ENCODE measurements at regions not wholly inside any gene's neighbourhood (a gene's known extent, or its start where the extent isn't known, plus 50 kb on each side); places are given as distances from the start of the nearest gene placed in this dataset.

DNA sequence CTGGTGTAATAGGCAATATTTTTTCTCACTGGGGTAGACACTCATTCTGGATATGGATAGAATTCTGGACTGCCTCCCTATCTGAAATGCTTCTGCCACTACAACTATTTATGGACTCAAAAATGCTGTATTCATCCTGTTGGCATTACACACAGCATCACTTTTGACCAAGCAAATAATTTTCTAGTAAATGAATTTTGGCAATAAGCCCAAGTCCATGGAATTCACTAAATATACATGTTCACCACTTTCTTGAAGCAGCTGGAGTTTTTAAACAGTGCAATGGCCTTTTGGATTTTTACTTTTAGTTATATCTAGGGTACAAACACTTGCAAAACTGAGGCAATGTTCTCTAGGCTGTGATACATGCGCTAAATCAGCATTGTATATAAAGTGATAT lies 724.9 kb upstream of the EDIL3 start:
- H3K14ac ChIP-seq (ENCODE audit: insufficient read length) = no peak overlapping the region
- 95% methylated on average over 1 of the region's 1 CpG; no CpG with 5 or more reads in 1 of the 2 experiments for WGBS, 2 experiments (ENCODE audit: extremely low coverage in 1 of 2, insufficient coverage in 1 of 2, insufficient read length in 1 of 2, insufficient replicate concordance in 2 of 2, low coverage in 1 of 2, low lambda C conversion rate in 2 of 2, missing lambda C conversion rate in 1 of 2)
- H3K79me1 ChIP-seq (ENCODE audit: low read depth, low read length) = no peaks in the 10 kb centered on the region
- no peaks in the 10 kb centered on the region for H3K9me3 ChIP-seq (ENCODE audit: insufficient read depth in 2 of 2, low read depth in 1 of 2, low read length in 1 of 2)
- no peak overlapping the region for H4K91ac ChIP-seq (replicated peaks; ENCODE audit: insufficient read length, low read length)
- H2BK20ac ChIP-seq (ENCODE audit: low read length) = no peak overlapping the region
- no peak overlapping the region for H3K56ac ChIP-seq (replicated peaks; ENCODE audit: insufficient read length, low read depth, low read length)
- H2AFZ ChIP-seq (ENCODE audit: low read length) = no peak overlapping the region
- no peak overlapping the region for H4K5ac ChIP-seq (ENCODE audit: insufficient read length, low read depth, low read length)
- H3K27me3 ChIP-seq (replicated peaks in 1 of 4; ENCODE audit: control insufficient read depth in 3 of 4, extremely low read depth in 1 of 4, insufficient read depth in 3 of 4, low read length in 3 of 4) = no peaks in the 10 kb centered on the region
- FAIRE-seq (no peak), DNase-seq (ENCODE audit: low read depth in 1 of 2, low spot score in 2 of 2) (no peak)
- POLR2A ChIA-PET (ENCODE audit: partially characterized antibody) = no interaction called here
- no peak overlapping the region for H2BK12ac ChIP-seq (ENCODE audit: low read depth, low read length)
- no peak for TF ChIP-seq SIX5 (IDR thresholded peaks at IDR 0.05; ENCODE audit: low read depth, low read length)
- TF ChIP-seq EGR1 (IDR thresholded peaks at IDR 0.05; ENCODE audit: borderline replicate concordance, low read depth, low read length) = no peak
- TF ChIP-seq HDAC2 (IDR thresholded peaks at IDR 0.05; ENCODE audit: borderline replicate concordance in 1 of 2, low read depth in 2 of 2, low read length in 2 of 2) = no peak
- TF ChIP-seq JUND (IDR thresholded peaks at IDR 0.05; ENCODE audit: low read length) = no peak
- no peak for TF ChIP-seq GTF2F1 (IDR thresholded peaks at IDR 0.05; ENCODE audit: borderline replicate concordance, low read depth, low read length)
- TF ChIP-seq TAF7 (optimal IDR thresholded peaks at IDR 0.05; ENCODE audit: borderline replicate concordance, low read depth, low read length) = no peak
- no peak for TF ChIP-seq SP2 (IDR thresholded peaks at IDR 0.05; ENCODE audit: low read length)
- TF ChIP-seq SAP30 (IDR thresholded peaks at IDR 0.05; ENCODE audit: insufficient read depth, insufficient replicate concordance, low read length) = no peak
- no peaks in the 10 kb centered on the region for H3K79me2 ChIP-seq (ENCODE audit: control insufficient read depth in 1 of 2, insufficient read depth in 2 of 2, low read length in 2 of 2)
- CTCF ChIA-PET (ENCODE audit: partially characterized antibody) = no interaction called here
- no peak overlapping the region for H3K4ac ChIP-seq (replicated peaks; ENCODE audit: insufficient read length, low read depth, low read length)
- no peak overlapping the region for H3K18ac ChIP-seq (ENCODE audit: extremely low read depth, low read length)
- H3K23me2 ChIP-seq (ENCODE audit: low read depth, low read length) = no peaks in the 10 kb centered on the region
- no peak overlapping the region for H3K27ac ChIP-seq (ENCODE audit: low read depth, low read length)
- no peak overlapping the region for H3K4me3 ChIP-seq (ENCODE audit: extremely low read depth in 1 of 4, insufficient read depth in 2 of 4, low read depth in 3 of 4, low read length in 4 of 4)
- no peaks in the 10 kb centered on the region for H3K36me3 ChIP-seq (ENCODE audit: control insufficient read depth in 2 of 4, insufficient read depth in 4 of 4, low read length in 3 of 4)
- H3K4me1 ChIP-seq (replicated peaks in 1 of 4; ENCODE audit: control insufficient read depth in 3 of 4, insufficient read depth in 4 of 4, low read length in 3 of 4) = no peaks in the 10 kb centered on the region
- no peak overlapping the region for H3K23ac ChIP-seq (ENCODE audit: insufficient read length)
- no peak overlapping the region for H4K8ac ChIP-seq (ENCODE audit: extremely low read depth, insufficient read depth, low read length)
- no peak overlapping the region for H2BK5ac ChIP-seq (ENCODE audit: low read depth, low read length)
- H3K4me2 ChIP-seq (ENCODE audit: insufficient read depth in 1 of 2, low read depth in 2 of 2, low read length in 2 of 2) = no peak overlapping the region
- H4K20me1 ChIP-seq (replicated peaks in 1 of 2; ENCODE audit: control insufficient read depth in 1 of 2, insufficient read depth in 2 of 2, low read length in 2 of 2) = no peaks in the 10 kb centered on the region
- no peak overlapping the region for H3K9ac ChIP-seq (replicated peaks in 1 of 4; ENCODE audit: extremely low read depth in 1 of 4, low read depth in 3 of 4, low read length in 3 of 4)
- H2BK120ac ChIP-seq (replicated peaks; ENCODE audit: low read depth, low read length) = no peak overlapping the region
- no peak overlapping the region for H2AK5ac ChIP-seq (ENCODE audit: low read depth, low read length)
- H2BK15ac ChIP-seq (ENCODE audit: low read length) = no peak overlapping the region

All from H1 (cell line).